ENCODE measurements at regions not wholly inside any gene's neighbourhood (a gene's known extent, or its start where the extent isn't known, plus 50 kb on each side); places are given as distances from the start of the nearest gene placed in this dataset.

- TF ChIP-seq POLR2AphosphoS5 (IDR thresholded peaks at IDR 0.05; ENCODE audit: low read depth, low read length): no peak
- no peak for TF ChIP-seq POLR2A (IDR thresholded peaks at IDR 0.05; ENCODE audit: low read depth, low read length)
These were observed 438.8 kb upstream of the FAM98A start for GRCh38 chr2:34037886-34038285.
